Endothelial cell of umbilical vein (primary cell): ENCODE measurements at regions not wholly inside any gene's neighbourhood (a gene's known extent, or its start where the extent isn't known, plus 50 kb on each side); places are given as distances from the start of the nearest gene placed in this dataset.
"Not testable (repeated sequence)": the region's sequence is repeated elsewhere in the genome, so short reads cannot be mapped to it uniquely, and the experiment has no call there.

Experiments
- BruUV-seq: library from RNA; stranded (reverse); fragments of 400-500 nt; replicated peaks from 2 replicates; lab custom pipeline; 2021; lab: Mats Ljungman, UMichigan
- CTCF ChIA-PET: fragments of 300-600, 350-600 bp; sonication (Branson Sonifier 250); formaldehyde crosslinking; loops from one replicate; lab custom pipeline; 2021; ENCODE audit warnings: antibody characterized with exemption, inconsistent platforms; lab: Charles Lee
- POLR2A ChIA-PET: fragments of 300-600, 350-600 bp; sonication (Branson Sonifier 250); formaldehyde crosslinking; loops from one replicate; lab custom pipeline; 2021; ENCODE audit warnings: antibody characterized with exemption, inconsistent platforms; lab: Charles Lee
- DNase-seq: peaks from one replicate; pipeline ENCODE4 v3.0.0-alpha.2; 2011; ENCODE audit warnings: low read depth, low spot score
- FAIRE-seq: peaks from 2 replicates; lab custom pipeline; 2011; peaks lifted over from hg19 to GRCh38; lab: Jason Lieb, UNC
- H2AFZ ChIP-seq: 2 replicates; pipeline ENCODE4 v1.6.0; 2012; ENCODE audit warnings: low read depth, low read length, control low read depth, inconsistent platforms
- H3K27ac ChIP-seq: 2 replicates; pipeline ENCODE4 v1.5.1; 2011; ENCODE audit warnings: low read depth, mild to moderate bottlenecking, control low read depth, low read length, moderate library complexity; ENCODE audit not compliant: insufficient read depth
- H3K27me3 ChIP-seq, 2 experiments: 2 replicates each; pipeline versions ENCODE4 v1.6.0 to v1.6.1; 2011; ENCODE audit warnings: low read length in 2 of 2, mixed read lengths in 1 of 2; ENCODE audit not compliant: control insufficient read depth in 2 of 2, insufficient read depth in 2 of 2
- H3K36me3 ChIP-seq, 2 experiments: 2 replicates in 1 of 2; 3 replicates in 1 of 2; pipeline ENCODE4 v1.5.1; 2011; ENCODE audit warnings: low read length in 2 of 2, mild to moderate bottlenecking in 1 of 2, moderate library complexity in 1 of 2; ENCODE audit not compliant: control insufficient read depth in 2 of 2, insufficient read depth in 2 of 2; ENCODE audit errors: extremely low read depth in 1 of 2
- H3K4me1 ChIP-seq: 3 replicates; pipeline ENCODE4 v1.5.1; 2011; ENCODE audit warnings: mild to moderate bottlenecking, low read length; ENCODE audit not compliant: control insufficient read depth, insufficient read depth; ENCODE audit errors: extremely low read depth
- H3K4me2 ChIP-seq: 2 replicates; pipeline ENCODE4 v1.6.1; 2011; ENCODE audit warnings: low read length, control low read depth, mixed read lengths; ENCODE audit not compliant: insufficient read depth
- H3K4me3 ChIP-seq, 3 experiments: fragments of 200-600 bp in 1 of 3; sonication (generic), shearing (Covaris generic) in 1 of 3; replicated peaks in 1 of 3; 2 replicates each; pipeline ENCODE4 v1.5.1; 2011 to 2016; ENCODE audit warnings: control low read depth in 3 of 3, low read length in 3 of 3, mild to moderate bottlenecking in 2 of 3, inconsistent platforms in 1 of 3, low read depth in 1 of 3, moderate library complexity in 1 of 3; ENCODE audit not compliant: insufficient read depth in 1 of 3
- H3K79me2 ChIP-seq: 2 replicates; pipeline ENCODE4 v1.6.0; 2012; ENCODE audit warnings: low read length, inconsistent platforms; ENCODE audit not compliant: control insufficient read depth, insufficient read depth
- H3K9ac ChIP-seq: replicated peaks from 2 replicates; pipeline ENCODE3; 2011; ENCODE audit warnings: low read length, control low read depth; ENCODE audit not compliant: insufficient read depth; ENCODE audit errors: extremely low read depth
- H3K9me1 ChIP-seq: replicated peaks from 3 replicates; pipeline ENCODE4 v1.6.0; 2011; ENCODE audit warnings: mild to moderate bottlenecking, low read length; ENCODE audit not compliant: control insufficient read depth, insufficient read depth; ENCODE audit errors: extremely low read depth
- H3K9me3 ChIP-seq: replicated peaks from 2 replicates; pipeline ENCODE4 v1.5.1; 2012; ENCODE audit warnings: low read length, inconsistent platforms; ENCODE audit not compliant: control insufficient read depth, insufficient read depth
- H4K20me1 ChIP-seq: replicated peaks from 2 replicates; pipeline ENCODE3; 2011; ENCODE audit warnings: mild to moderate bottlenecking, low read length; ENCODE audit not compliant: control insufficient read depth, insufficient read depth; ENCODE audit errors: extremely low read depth
- CTCF ChIP-seq, 2 donors: IDR thresholded peaks; 1 replicate in 1 of 2; 2 replicates in 1 of 2; pipeline ENCODE4 v1.5.1; 2011; ENCODE audit warnings: low read length in 2 of 2, mild to moderate bottlenecking in 2 of 2, moderate library complexity in 2 of 2, control low read depth in 1 of 2, inconsistent platforms in 1 of 2, low read depth in 1 of 2; ENCODE audit not compliant: insufficient read depth in 1 of 2; ENCODE audit errors: extremely low read depth in 1 of 2
- EZH2 ChIP-seq: IDR thresholded peaks from 2 replicates; pipeline ENCODE4 v1.6.1; 2012; ENCODE audit warnings: borderline replicate concordance, low read depth, mild to moderate bottlenecking, moderate library complexity, low read length, inconsistent platforms; ENCODE audit not compliant: severe bottlenecking
- FOS ChIP-seq: IDR thresholded peaks from 2 replicates; pipeline ENCODE4 v1.6.1; 2011; ENCODE audit warnings: mild to moderate bottlenecking, low read length, moderate library complexity, borderline replicate concordance; ENCODE audit not compliant: insufficient read depth
- GATA2 ChIP-seq: IDR thresholded peaks from 2 replicates; pipeline ENCODE4 v1.7.0; 2011; ENCODE audit warnings: low read depth, mild to moderate bottlenecking, moderate library complexity, mixed read lengths, low read length; ENCODE audit not compliant: insufficient read length, insufficient read depth
- JUN ChIP-seq: IDR thresholded peaks from 2 replicates; pipeline ENCODE4 v1.6.1; 2011; ENCODE audit warnings: borderline replicate concordance, low read depth; ENCODE audit not compliant: insufficient read length, insufficient read depth
- MAX ChIP-seq: IDR thresholded peaks from 2 replicates; pipeline ENCODE4 v1.6.1; 2011; ENCODE audit not compliant: insufficient read depth, insufficient read length
- MYC ChIP-seq: IDR thresholded peaks from one replicate; pipeline ENCODE4 v1.6.1; 2011; ENCODE audit warnings: mild to moderate bottlenecking, low read depth, low read length
- POLR2A ChIP-seq: IDR thresholded peaks from 2 replicates; pipeline ENCODE4 v1.6.1; 2012; ENCODE audit warnings: low read depth, mild to moderate bottlenecking, control low read depth, low read length
- POLR2AphosphoS5 ChIP-seq: IDR thresholded peaks from 2 replicates; pipeline ENCODE4 v1.6.1; 2012; ENCODE audit warnings: low read depth, mild to moderate bottlenecking, control low read depth, low read length, moderate library complexity; ENCODE audit not compliant: insufficient read depth
- dilution Hi-C: fragments of 300-500 bp; cut with MboI; formaldehyde crosslinking; loops from one replicate; pipeline ENCODE4 v1.15.0; 2019; ENCODE audit warnings: low sequenced_read_pairs; ENCODE audit not compliant: extremely low pct_ligation_motif_present
- intact Hi-C: fragments of 100-400 bp; cut with micrococcal nuclease; formaldehyde crosslinking; loops from one replicate; pipeline ENCODE4 v1.10.0; 2022

- DNase-seq: no peak
- dilution Hi-C loops: no loop called here
- no peak for FAIRE-seq
- H3K9me3 ChIP-seq: no peaks in the 10 kb centered on the region
- H3K4me1 ChIP-seq: no peaks in the 10 kb centered on the region
- ChIA-PET CTCF (no interaction called here), POLR2A (no interaction called here)
- H3K4me3 ChIP-seq: no peak overlapping the region
- BruUV-seq: no TSS peak
- no peaks in the 10 kb centered on the region for H3K9me1 ChIP-seq
- intact Hi-C loops: no loop called here
- H3K27ac ChIP-seq: no peak overlapping the region
- no peak overlapping the region for H2AFZ ChIP-seq
- H4K20me1 ChIP-seq: no peaks in the 10 kb centered on the region
- no peaks in the 10 kb centered on the region for H3K79me2 ChIP-seq
- H3K4me2 ChIP-seq: no peak overlapping the region
- TF ChIP-seq GATA2: no peak
- H3K36me3 ChIP-seq: no peaks in the 10 kb centered on the region
- H3K9ac ChIP-seq: no peak overlapping the region
- no peaks in the 10 kb centered on the region for H3K27me3 ChIP-seq
Measured at GRCh38 chr1:177645491-177646190, 324.2 kb downstream of the SEC16B start.

GRCh38 chr1:177640687-177641086, 329.2 kb downstream of the SEC16B start:
- CTCF ChIA-PET: no interaction called here
- H3K79me2 ChIP-seq: no peaks in the 10 kb centered on the region
- no peaks in the 10 kb centered on the region for H4K20me1 ChIP-seq
- no peak overlapping the region for H2AFZ ChIP-seq
- POLR2A ChIA-PET: no interaction called here
- H3K36me3 ChIP-seq: no peaks in the 10 kb centered on the region
- no peaks in the 10 kb centered on the region for H3K27me3 ChIP-seq
- dilution Hi-C loops: no loop called here
- FAIRE-seq: no peak
- H3K4me2 ChIP-seq: no peak overlapping the region
- intact Hi-C loops: no loop called here
- no peak overlapping the region for H3K9ac ChIP-seq
- H3K4me1 ChIP-seq: no peaks in the 10 kb centered on the region
- H3K4me3 ChIP-seq: no peak overlapping the region
- DNase-seq: no peak
- no TSS peak for BruUV-seq
- H3K9me1 ChIP-seq: no peaks in the 10 kb centered on the region
- no peak overlapping the region for H3K27ac ChIP-seq
- TF ChIP-seq CTCF (IDR thresholded peaks at IDR 0.05; ENCODE audit: extremely low read depth in 1 of 2, insufficient read depth in 1 of 2, low read depth in 1 of 2, low read length in 2 of 2): no peak
- no peak for TF ChIP-seq GATA2
- no peak for TF ChIP-seq JUN
- no peak for TF ChIP-seq MAX
- no peak for TF ChIP-seq EZH2
- TF ChIP-seq MYC: no peak
- no peak for TF ChIP-seq POLR2A
- no peak for TF ChIP-seq FOS
- TF ChIP-seq POLR2AphosphoS5: no peak
- no peaks in the 10 kb centered on the region for H3K9me3 ChIP-seq

- H3K4me3 ChIP-seq, H3K27me3 ChIP-seq, H3K9ac ChIP-seq, intact Hi-C loops, H2AFZ ChIP-seq, BruUV-seq, H3K36me3 ChIP-seq, H3K9me3 ChIP-seq, POLR2A ChIA-PET, H3K4me1 ChIP-seq, dilution Hi-C loops, H3K79me2 ChIP-seq, H3K4me2 ChIP-seq, CTCF ChIA-PET, H3K27ac ChIP-seq, H4K20me1 ChIP-seq, H3K9me1 ChIP-seq, DNase-seq, FAIRE-seq: not testable (repeated sequence)
Measured at GRCh38 chr1:177634151-177634550, 335.7 kb downstream of the SEC16B start.
